ENCODE measurements at regions not wholly inside any gene's neighbourhood (a gene's known extent, or its start where the extent isn't known, plus 50 kb on each side); places are given as distances from the start of the nearest gene placed in this dataset.

- TF ChIP-seq CTCF (IDR thresholded peaks at IDR 0.05): no peak
- no peak for DNase-seq
- Histone ChIP-seq H3K4me1 (ENCODE audit: control insufficient read depth in 1 of 2, insufficient read depth in 2 of 2, low read length in 2 of 2) (no peaks in the 10 kb centered on the region), H3K9ac (ENCODE audit: insufficient read depth, low read length, poor library complexity, severe bottlenecking) (no peak overlapping the region), H3K27me3 (ENCODE audit: control insufficient read depth in 2 of 2, insufficient read depth in 2 of 2, low read length in 2 of 2) (no peaks in the 10 kb centered on the region), H3K4me3 (replicated peaks in 1 of 3; ENCODE audit: low read depth in 2 of 3, low read length in 3 of 3) (no peak overlapping the region), H3K79me2 (ENCODE audit: insufficient read depth, low read length) (no peaks in the 10 kb centered on the region), H3K4me2 (replicated peaks; ENCODE audit: extremely low read depth, low read length, poor library complexity, severe bottlenecking) (no peak overlapping the region), H4K20me1 (ENCODE audit: insufficient read depth, low read length) (no peaks in the 10 kb centered on the region), H2AFZ (ENCODE audit: insufficient read depth, low read depth, low read length, poor library complexity, severe bottlenecking) (no peak overlapping the region), H3K9me3 (replicated peaks in 1 of 2; ENCODE audit: control insufficient read depth in 1 of 2, insufficient read depth in 1 of 2, low read length in 2 of 2) (peaks cover 0 to 9% of the 10 kb centered on the region in 2 donors), H3K36me3 (replicated peaks in 1 of 2; ENCODE audit: control insufficient read depth in 1 of 2, insufficient read depth in 2 of 2, low read length in 2 of 2) (no peaks in the 10 kb centered on the region), H3K27ac (ENCODE audit: low read depth in 1 of 2, low read length in 2 of 2) (no peak overlapping the region)
- H3K27me3 Mint-ChIP-seq (ENCODE audit: low read depth in 3 of 3): no peaks in the 10 kb centered on the region
- H3K4me1 Mint-ChIP-seq: no peaks in the 10 kb centered on the region
- no peak overlapping the region for H3K27ac Mint-ChIP-seq
- intact Hi-C loops (cut with micrococcal nuclease): no loop called here
- H3K9me3 Mint-ChIP-seq: peaks cover 0 to 11% (median 5%) of the 10 kb centered on the region in 7 donors
- H3K4me3 Mint-ChIP-seq: no peak overlapping the region
- H3K36me3 Mint-ChIP-seq: no peaks in the 10 kb centered on the region
Measured at GRCh38 chr21:27139526-27139925, 172.6 kb upstream of the ADAMTS5 start.

GRCh38 chr21:27134516-27134915 is 167.6 kb upstream of the ADAMTS5 start:
- H3K4me1 ChIP-seq (ENCODE audit: control insufficient read depth in 1 of 2, insufficient read depth in 2 of 2, low read length in 2 of 2): no peaks in the 10 kb centered on the region
- no peak overlapping the region for H3K4me2 ChIP-seq (replicated peaks; ENCODE audit: extremely low read depth, low read length, poor library complexity, severe bottlenecking)
- H2AFZ ChIP-seq (ENCODE audit: insufficient read depth, low read depth, low read length, poor library complexity, severe bottlenecking): no peak overlapping the region
- H3K36me3 ChIP-seq (replicated peaks in 1 of 2; ENCODE audit: control insufficient read depth in 1 of 2, insufficient read depth in 2 of 2, low read length in 2 of 2): no peaks in the 10 kb centered on the region
- no CpG with 5 or more reads among the region's 1 CpG for WGBS (ENCODE audit: insufficient coverage)
- no peak overlapping the region for H3K9ac ChIP-seq (ENCODE audit: insufficient read depth, low read length, poor library complexity, severe bottlenecking)
- H3K4me3 ChIP-seq (replicated peaks in 1 of 3; ENCODE audit: low read depth in 2 of 3, low read length in 3 of 3): no peak overlapping the region
- Mint-ChIP-seq H3K4me1 (no peaks in the 10 kb centered on the region), H3K27ac (no peak overlapping the region), H3K36me3 (no peaks in the 10 kb centered on the region), H3K27me3 (ENCODE audit: low read depth in 3 of 3) (no peaks in the 10 kb centered on the region), H3K4me3 (no peak overlapping the region), H3K9me3 (peaks cover 0 to 4% (median 3%) of the 10 kb centered on the region in 7 donors)
- no peaks in the 10 kb centered on the region for H3K9me3 ChIP-seq (replicated peaks in 1 of 2; ENCODE audit: control insufficient read depth in 1 of 2, insufficient read depth in 1 of 2, low read length in 2 of 2)
- H3K79me2 ChIP-seq (ENCODE audit: insufficient read depth, low read length): no peaks in the 10 kb centered on the region
- H3K27ac ChIP-seq (ENCODE audit: low read depth in 1 of 2, low read length in 2 of 2): no peak overlapping the region
- no peaks in the 10 kb centered on the region for H4K20me1 ChIP-seq (ENCODE audit: insufficient read depth, low read length)
- H3K27me3 ChIP-seq (ENCODE audit: control insufficient read depth in 2 of 2, insufficient read depth in 2 of 2, low read length in 2 of 2): no peaks in the 10 kb centered on the region
- DNase-seq: no peak
- intact Hi-C loops (cut with micrococcal nuclease): no loop called here
- TF ChIP-seq CTCF (IDR thresholded peaks at IDR 0.05): no peak
